ENCODE measurements at regions not wholly inside any gene's neighbourhood (a gene's known extent, or its start where the extent isn't known, plus 50 kb on each side); places are given as distances from the start of the nearest gene placed in this dataset.

GRCh38 chr5:6140219-6140618 is 238.1 kb downstream of the MED10 start:
- Histone ChIP-seq H3K27ac (ENCODE audit: low read depth, low read length) (no peak overlapping the region), H3K4me2 (ENCODE audit: insufficient read depth in 1 of 2, low read depth in 2 of 2, low read length in 2 of 2) (no peak overlapping the region), H3K27me3 (replicated peaks in 1 of 4; ENCODE audit: control insufficient read depth in 3 of 4, extremely low read depth in 1 of 4, insufficient read depth in 3 of 4, low read length in 3 of 4) (no peaks in the 10 kb centered on the region), H4K91ac (replicated peaks; ENCODE audit: insufficient read length, low read length) (no peak overlapping the region), H2AFZ (ENCODE audit: low read length) (no peak overlapping the region; the same call in 1 of the 2 replicates), H3K14ac (ENCODE audit: insufficient read length) (no peak overlapping the region), H3K23me2 (ENCODE audit: low read depth, low read length) (no peaks in the 10 kb centered on the region), H4K5ac (ENCODE audit: insufficient read length, low read depth, low read length) (no peak overlapping the region), H2BK5ac (ENCODE audit: low read depth, low read length) (no peak overlapping the region), H2AK5ac (ENCODE audit: low read depth, low read length) (no peak overlapping the region), H3K79me2 (ENCODE audit: control insufficient read depth in 1 of 2, insufficient read depth in 2 of 2, low read length in 2 of 2) (no peaks in the 10 kb centered on the region), H3K9me3 (ENCODE audit: insufficient read depth in 2 of 2, low read depth in 1 of 2, low read length in 1 of 2) (no peaks in the 10 kb centered on the region), H3K79me1 (ENCODE audit: low read depth, low read length) (no peaks in the 10 kb centered on the region), H3K4ac (replicated peaks; ENCODE audit: insufficient read length, low read depth, low read length) (no peak overlapping the region), H3K56ac (replicated peaks; ENCODE audit: insufficient read length, low read depth, low read length) (no peak overlapping the region), H4K20me1 (replicated peaks in 1 of 2; ENCODE audit: control insufficient read depth in 1 of 2, insufficient read depth in 2 of 2, low read length in 2 of 2) (no peaks in the 10 kb centered on the region), H2BK20ac (ENCODE audit: low read length) (no peak overlapping the region), H3K9ac (replicated peaks in 1 of 4; ENCODE audit: extremely low read depth in 1 of 4, low read depth in 3 of 4, low read length in 3 of 4) (no peak overlapping the region), H3K18ac (ENCODE audit: extremely low read depth, low read length) (no peak overlapping the region), H3K4me3 (ENCODE audit: extremely low read depth in 1 of 4, insufficient read depth in 2 of 4, low read depth in 3 of 4, low read length in 4 of 4) (no peak overlapping the region), H3K23ac (ENCODE audit: insufficient read length) (no peak overlapping the region), H2BK12ac (ENCODE audit: low read depth, low read length) (no peak overlapping the region), H3K36me3 (ENCODE audit: control insufficient read depth in 2 of 4, insufficient read depth in 4 of 4, low read length in 3 of 4) (no peaks in the 10 kb centered on the region), H4K8ac (ENCODE audit: extremely low read depth, insufficient read depth, low read length) (no peak overlapping the region), H2BK120ac (replicated peaks; ENCODE audit: low read depth, low read length) (no peak overlapping the region), H3K4me1 (replicated peaks in 1 of 4; ENCODE audit: control insufficient read depth in 3 of 4, insufficient read depth in 4 of 4, low read length in 3 of 4) (peaks cover 0 to 5% (median 3%) of the 10 kb centered on the region in 4 experiments; a peak in 3 of 7 replicates), H2BK15ac (ENCODE audit: low read length) (no peak overlapping the region)
- DNase-seq (ENCODE audit: low read depth in 1 of 2, low spot score in 2 of 2): no peak
- 98% methylated on average over 5 of the region's 5 CpGs; no CpG with 5 or more reads in 1 of the 2 experiments for WGBS, 2 experiments (ENCODE audit: extremely low coverage in 1 of 2, insufficient coverage in 1 of 2, insufficient read length in 1 of 2, insufficient replicate concordance in 2 of 2, low coverage in 1 of 2, low lambda C conversion rate in 2 of 2, missing lambda C conversion rate in 1 of 2)
- TF ChIP-seq, protein P1, sequence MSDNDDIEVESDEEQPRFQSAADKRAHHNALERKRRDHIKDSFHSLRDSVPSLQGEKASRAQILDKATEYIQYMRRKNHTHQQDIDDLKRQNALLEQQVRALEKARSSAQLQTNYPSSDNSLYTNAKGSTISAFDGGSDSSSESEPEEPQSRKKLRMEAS (IDR thresholded peaks at IDR 0.05): no peak
- TF ChIP-seq KDM1A (IDR thresholded peaks at IDR 0.05; ENCODE audit: borderline replicate concordance, low read length): no peak
- CTCF ChIA-PET (ENCODE audit: partially characterized antibody): no interaction called here
- POLR2A ChIA-PET (ENCODE audit: partially characterized antibody): no interaction called here
- no peak for FAIRE-seq

All from H1 (cell line).